ENCODE measurements at regions not wholly inside any gene's neighbourhood (a gene's known extent, or its start where the extent isn't known, plus 50 kb on each side); places are given as distances from the start of the nearest gene placed in this dataset.

DNA sequence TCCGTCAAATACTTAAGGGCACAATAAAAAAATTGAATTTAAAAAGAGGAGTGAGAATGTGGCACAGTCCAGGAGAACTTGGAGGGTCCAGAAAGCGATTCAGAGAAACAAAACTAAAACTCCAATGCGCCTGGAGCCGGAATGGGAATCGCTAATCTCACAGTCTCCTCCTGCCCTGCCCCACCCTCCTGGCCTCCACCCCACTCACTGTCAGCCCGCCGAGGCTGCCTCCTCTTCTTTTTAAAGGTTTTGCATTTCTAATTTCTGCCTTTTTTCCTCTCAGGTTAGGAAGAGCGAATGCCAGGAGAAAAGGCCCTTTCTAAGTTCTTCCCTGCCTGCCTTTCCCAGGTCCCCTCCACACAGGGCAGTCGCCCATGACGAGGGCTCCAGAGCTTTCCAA lies 135.3 kb downstream of the ZBTB18 start:
- TF ChIP-seq, protein P1, sequence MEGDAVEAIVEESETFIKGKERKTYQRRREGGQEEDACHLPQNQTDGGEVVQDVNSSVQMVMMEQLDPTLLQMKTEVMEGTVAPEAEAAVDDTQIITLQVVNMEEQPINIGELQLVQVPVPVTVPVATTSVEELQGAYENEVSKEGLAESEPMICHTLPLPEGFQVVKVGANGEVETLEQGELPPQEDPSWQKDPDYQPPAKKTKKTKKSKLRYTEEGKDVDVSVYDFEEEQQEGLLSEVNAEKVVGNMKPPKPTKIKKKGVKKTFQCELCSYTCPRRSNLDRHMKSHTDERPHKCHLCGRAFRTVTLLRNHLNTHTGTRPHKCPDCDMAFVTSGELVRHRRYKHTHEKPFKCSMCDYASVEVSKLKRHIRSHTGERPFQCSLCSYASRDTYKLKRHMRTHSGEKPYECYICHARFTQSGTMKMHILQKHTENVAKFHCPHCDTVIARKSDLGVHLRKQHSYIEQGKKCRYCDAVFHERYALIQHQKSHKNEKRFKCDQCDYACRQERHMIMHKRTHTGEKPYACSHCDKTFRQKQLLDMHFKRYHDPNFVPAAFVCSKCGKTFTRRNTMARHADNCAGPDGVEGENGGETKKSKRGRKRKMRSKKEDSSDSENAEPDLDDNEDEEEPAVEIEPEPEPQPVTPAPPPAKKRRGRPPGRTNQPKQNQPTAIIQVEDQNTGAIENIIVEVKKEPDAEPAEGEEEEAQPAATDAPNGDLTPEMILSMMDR (conservative IDR thresholded peaks at IDR 0.05; ENCODE audit: control insufficient read depth, insufficient read depth, low read depth, low read length), result no peak
- no peak overlapping the region for H3K4me3 ChIP-seq (ENCODE audit: control insufficient read depth, low read depth, low read length)
- no peak for DNase-seq (ENCODE audit: low read depth)

DNA sequence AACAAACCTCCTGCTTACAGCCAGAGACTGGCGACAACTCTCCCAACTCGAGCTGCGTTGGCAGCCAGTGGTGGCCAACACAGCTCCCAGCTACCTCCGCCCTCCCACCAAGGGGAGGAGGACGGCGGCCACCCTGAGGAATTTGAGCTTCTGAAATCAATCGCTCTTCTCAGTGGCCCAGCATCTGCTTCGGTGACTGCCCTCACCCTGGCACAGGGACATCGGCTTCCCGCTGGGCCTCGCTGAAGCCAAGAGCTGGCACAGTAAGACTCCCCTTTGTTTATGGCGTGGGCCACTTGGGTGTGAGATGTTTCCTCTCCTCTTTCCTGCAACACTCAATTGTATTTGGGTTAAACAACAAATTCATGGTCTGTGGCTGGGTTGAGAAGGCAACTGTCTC lies 136.2 kb downstream of the ZBTB18 start:
- TF ChIP-seq, protein P1 (conservative IDR thresholded peaks at IDR 0.05; ENCODE audit: control insufficient read depth, insufficient read depth, low read depth, low read length), result no peak
- H3K4me3 ChIP-seq (ENCODE audit: control insufficient read depth, low read depth, low read length), result no peak overlapping the region
- no peak for DNase-seq (ENCODE audit: low read depth)

DNA sequence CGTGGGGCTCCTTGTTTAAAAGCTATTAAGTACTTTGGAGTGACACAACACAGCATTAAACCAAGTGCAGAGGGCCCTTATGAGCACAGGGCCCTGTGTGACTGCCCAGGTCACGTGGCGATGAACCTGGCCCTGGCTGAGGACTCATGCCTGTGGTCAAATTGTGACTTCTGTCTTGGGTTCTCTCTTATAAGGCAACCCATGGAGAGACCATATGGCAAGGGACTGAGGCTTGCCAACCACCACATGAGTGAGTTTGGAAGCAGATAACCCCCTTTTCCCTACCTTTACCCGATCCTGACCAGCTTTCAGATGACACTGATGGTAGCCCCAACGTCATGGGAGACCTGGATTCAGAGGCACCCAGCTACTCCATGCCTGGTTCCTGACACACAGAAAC lies 140.5 kb downstream of the ZBTB18 start:
- H3K4me3 ChIP-seq (ENCODE audit: control insufficient read depth, low read depth, low read length), result no peak overlapping the region
- DNase-seq (ENCODE audit: low read depth), result no peak
- TF ChIP-seq, protein P1 (conservative IDR thresholded peaks at IDR 0.05; ENCODE audit: control insufficient read depth, insufficient read depth, low read depth, low read length), result no peak

DNA sequence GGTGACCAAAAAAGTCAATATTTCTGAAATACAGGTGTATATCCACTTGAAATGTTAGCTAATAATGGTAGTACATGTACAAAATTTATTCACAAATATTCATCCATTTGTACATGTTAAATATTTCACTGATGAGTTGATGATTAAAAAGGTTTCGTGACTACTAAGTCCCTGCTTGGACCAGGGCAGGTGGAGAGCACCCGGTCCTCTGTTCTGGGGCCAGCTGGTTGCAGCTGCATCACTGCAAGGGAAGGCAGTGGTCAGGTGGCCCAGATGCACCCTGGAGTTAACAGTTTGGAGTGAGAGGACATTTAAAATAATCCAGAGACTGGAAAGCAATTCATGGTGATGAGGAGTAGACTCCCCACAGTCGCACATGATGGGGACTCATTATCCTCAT lies 141.2 kb downstream of the ZBTB18 start:
- DNase-seq (ENCODE audit: low read depth), result no peak
- H3K4me3 ChIP-seq (ENCODE audit: control insufficient read depth, low read depth, low read length), result no peak overlapping the region
- TF ChIP-seq, protein P1 (conservative IDR thresholded peaks at IDR 0.05; ENCODE audit: control insufficient read depth, insufficient read depth, low read depth, low read length), result no peak

DNA sequence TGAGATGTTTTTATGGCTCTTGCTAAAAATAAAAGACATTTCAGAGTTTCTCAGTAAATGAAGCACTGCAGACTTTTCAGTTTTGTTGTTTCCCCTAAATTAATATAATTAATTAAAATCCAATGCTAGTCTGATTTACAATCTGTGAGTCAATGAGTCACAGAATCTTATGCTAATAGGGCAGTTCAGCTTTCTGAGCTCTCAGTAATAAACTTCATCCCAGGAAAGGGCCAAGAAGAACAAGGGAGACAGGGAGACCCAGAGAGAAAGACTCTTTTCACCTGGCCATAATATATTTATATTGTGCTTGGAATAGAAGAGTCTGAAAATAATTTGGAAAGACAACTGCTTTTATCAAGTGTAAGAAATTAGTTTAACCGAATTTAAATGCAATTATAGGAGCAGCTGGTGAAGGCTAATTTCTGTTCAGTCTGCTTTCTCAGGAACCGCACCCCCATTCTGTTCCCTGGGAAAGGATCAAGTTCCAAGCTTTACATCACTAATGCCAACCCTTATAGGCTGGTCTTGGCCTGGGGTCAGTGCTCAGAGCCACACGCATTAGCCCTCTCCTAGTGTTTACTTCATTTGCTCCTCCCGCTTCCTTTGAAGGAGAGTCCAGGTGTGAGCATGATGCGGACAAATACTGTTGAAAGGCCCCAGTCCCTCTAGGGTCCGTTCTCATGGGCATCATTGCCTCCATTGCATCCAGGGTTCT lies 145.6 kb downstream of the ZBTB18 start:
- no peak overlapping the region for H3K4me3 ChIP-seq (ENCODE audit: control insufficient read depth, low read depth, low read length)
- TF ChIP-seq, protein P1 (conservative IDR thresholded peaks at IDR 0.05; ENCODE audit: control insufficient read depth, insufficient read depth, low read depth, low read length), result no peak
- DNase-seq (ENCODE audit: low read depth), result no peak

DNA sequence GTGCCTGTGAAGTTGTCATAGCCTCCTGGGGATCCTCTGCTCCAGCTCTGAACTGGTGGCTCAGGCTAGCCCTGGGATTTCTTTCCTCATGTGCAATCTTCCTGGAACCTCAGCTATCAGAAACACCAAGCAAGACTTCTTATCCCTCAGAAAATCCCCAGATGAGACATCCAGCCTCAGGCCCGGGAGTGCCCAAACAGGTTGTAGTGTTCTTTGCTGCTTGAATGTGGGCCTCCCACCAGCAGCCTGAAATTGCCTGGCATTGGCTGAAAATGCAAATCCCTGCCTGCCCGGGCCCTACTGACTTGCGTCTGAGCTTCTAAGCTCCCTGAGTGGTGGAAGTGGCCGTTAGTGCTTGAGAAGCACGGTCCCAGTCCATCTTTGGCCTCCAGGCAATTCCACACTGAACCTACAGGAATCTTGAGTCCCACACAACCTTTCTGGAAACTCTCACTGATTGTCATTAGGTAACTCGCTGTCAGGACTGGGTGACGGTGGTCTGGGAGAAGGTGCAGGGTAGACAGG lies 146.8 kb downstream of the ZBTB18 start:
- DNase-seq (ENCODE audit: low read depth), result no peak
- TF ChIP-seq, protein P1 (conservative IDR thresholded peaks at IDR 0.05; ENCODE audit: control insufficient read depth, insufficient read depth, low read depth, low read length), result no peak
- H3K4me3 ChIP-seq (ENCODE audit: control insufficient read depth, low read depth, low read length), result no peak overlapping the region

Data from fibroblast of mammary gland (primary cell).